Ovary (tissue), 7 donors: ENCODE measurements at regions not wholly inside any gene's neighbourhood (a gene's known extent, or its start where the extent isn't known, plus 50 kb on each side); places are given as distances from the start of the nearest gene placed in this dataset.

Experiments
- DNase-seq, 5 donors: peaks; one replicate each; pipeline ENCODE4 v3.0.0-alpha.2; 2019 to 2020
- H3K27ac ChIP-seq, 2 donors: fragments of 200-600 bp; one replicate each; pipeline versions ENCODE4 v1.5.1 to v1.8.0; 2019 to 2022
- H3K27me3 ChIP-seq: fragments of 200-600 bp; one replicate; pipeline ENCODE4 v1.8.0; 2022
- H3K36me3 ChIP-seq: fragments of 200-600 bp; sonication (generic); one replicate; pipeline ENCODE4 v1.5.1; 2019
- H3K4me1 ChIP-seq: one replicate; pipeline ENCODE4 v1.8.1; 2013; ENCODE audit warnings: mild to moderate bottlenecking, moderate library complexity; ENCODE audit not compliant: insufficient read depth
- H3K4me3 ChIP-seq: fragments of 200-600 bp; sonication (generic); one replicate; pipeline ENCODE4 v1.5.1; 2017
- H3K9me3 ChIP-seq, 2 donors: fragments of 200-600 bp in 1 of 2; sonication (generic) in 1 of 2; one replicate each; pipeline versions ENCODE4 v1.5.1 to v1.8.1; 2013 to 2019; ENCODE audit warnings: mild to moderate bottlenecking in 1 of 2, moderate library complexity in 1 of 2
- CTCF ChIP-seq, 3 donors: fragments of 450-650 bp in 2 of 3; fragments of 200-600 bp in 1 of 3; IDR thresholded peaks; one replicate each; pipeline versions ENCODE4 v1.5.1 to v1.8.0; 2016 to 2022; ENCODE audit warnings: antibody characterized with exemption in 3 of 3, mild to moderate bottlenecking in 1 of 3
- EP300 ChIP-seq: sonication (generic); formaldehyde crosslinking; IDR thresholded peaks from one replicate; pipeline ENCODE4 v1.6.1; 2017; ENCODE audit warnings: antibody characterized with exemption
- POLR2A ChIP-seq: fragments of 450-650 bp; IDR thresholded peaks from one replicate; pipeline ENCODE4 v1.6.1; 2017; ENCODE audit warnings: antibody characterized with exemption, mild to moderate bottlenecking, moderate library complexity
- whole genome bisulfite sequencing, 3 donors: extraction: QIAGEN DNeasy Blood & Tissue Kit in 1 of 3; methylation state at CpG; one replicate each; pipeline versions ENCODE4 v1.1.5 to v1.1.7; 2013 to 2017; 5-methylcytosine and 5-hydroxymethylcytosine counted together
- intact Hi-C, 4 donors: fragments of 100-400 bp; cut with DNase I; formaldehyde crosslinking; loops; one replicate each; pipeline versions ENCODE4 v1.11.0 to v1.15.1; 2022 to 2023
- donor health status: DM: no; HTN: no; CAD: no; lungs with moderate emphysema.
- donor health status: DM: no; HTN: no; CAD: no.
- donor health status: Bipolar disorder and iron deficiency.
- donor health status: DM: no; HTN: no; CAD: no.
- donor health status: DM: yes; HTN: yes; CAD: no.

- intact Hi-C loops: loop anchor here in 1 of 4 donors (10.0 kb wide), 1 partner anchor 128 kb away; no protein-coding TSS in a partner anchor
- no peaks in the 10 kb centered on the region for H3K9me3 ChIP-seq
- 66 to 94% (median 74%) methylated on average over 1 of the region's 1 CpG for WGBS, 3 donors
Observed at GRCh38 chr4:17336986-17337385, 174.9 kb downstream of the QDPR start.

GRCh38 chr4:17336524-17336961 is 175.3 kb downstream of the QDPR start:
- Histone ChIP-seq H3K36me3 (no peaks in the 10 kb centered on the region), H3K4me3 (no peak overlapping the region), H3K9me3 (no peaks in the 10 kb centered on the region), H3K27ac (no peak overlapping the region), H3K27me3 (no peaks in the 10 kb centered on the region), H3K4me1 (no peaks in the 10 kb centered on the region)
- no peak for TF ChIP-seq CTCF (IDR thresholded peaks at IDR 0.05)
- TF ChIP-seq POLR2A: no peak
- no peak for TF ChIP-seq EP300
- 50 to 71% (median 52%) methylated on average over 10 of the region's 10 CpGs for WGBS, 3 donors
- peak in 2 of 5 donors; percentile 26 to 41 for DNase-seq
- intact Hi-C loops: loop anchor here in 1 of 4 donors (10.0 kb wide), 1 partner anchor 128 kb away; no protein-coding TSS in a partner anchor

More at GRCh38 chr4:17336986-17337385, 174.9 kb downstream of the QDPR start:
- H3K27me3 ChIP-seq: no peaks in the 10 kb centered on the region
- no peak for TF ChIP-seq POLR2A
- no peaks in the 10 kb centered on the region for H3K36me3 ChIP-seq
- no peak for DNase-seq
- H3K4me1 ChIP-seq: no peaks in the 10 kb centered on the region
- no peak overlapping the region for H3K4me3 ChIP-seq
- no peak overlapping the region for H3K27ac ChIP-seq

GRCh38 chr4:17336069-17336468 is 175.8 kb downstream of the QDPR start:
- 56 to 79% (median 69%) methylated on average over 1 of the region's 1 CpG for WGBS, 3 donors
- Histone ChIP-seq H3K4me1 (no peaks in the 10 kb centered on the region), H3K27ac (no peak overlapping the region), H3K27me3 (no peaks in the 10 kb centered on the region), H3K36me3 (no peaks in the 10 kb centered on the region), H3K9me3 (no peaks in the 10 kb centered on the region), H3K4me3 (no peak overlapping the region)
- DNase-seq: no peak
- intact Hi-C loops: loop anchor here in 1 of 4 donors (10.0 kb wide), 1 partner anchor 129 kb away; no protein-coding TSS in a partner anchor
- TF ChIP-seq POLR2A: no peak
- TF ChIP-seq CTCF (IDR thresholded peaks at IDR 0.05): no peak
- no peak for TF ChIP-seq EP300

- no peak overlapping the region for H3K27ac ChIP-seq
- no peaks in the 10 kb centered on the region for H3K9me3 ChIP-seq
- TF ChIP-seq CTCF (IDR thresholded peaks at IDR 0.05): no peak
- TF ChIP-seq POLR2A: no peak
- no peak for TF ChIP-seq EP300
- 77 to 84% (median 81%) methylated on average over 3 of the region's 3 CpGs for WGBS, 3 donors
- H3K36me3 ChIP-seq: no peaks in the 10 kb centered on the region
- no peaks in the 10 kb centered on the region for H3K4me1 ChIP-seq
- DNase-seq: no peak
- intact Hi-C loops: loop anchor here in 1 of 4 donors (10.0 kb wide), 1 partner anchor 129 kb away; no protein-coding TSS in a partner anchor
- H3K27me3 ChIP-seq: no peaks in the 10 kb centered on the region
- no peak overlapping the region for H3K4me3 ChIP-seq
Observed at GRCh38 chr4:17335371-17335770, 176.5 kb downstream of the QDPR start.

GRCh38 chr4:17332478-17332877 is 179.4 kb downstream of the QDPR start:
- no peak for TF ChIP-seq EP300
- intact Hi-C loops: loop anchor here in 2 of 4 donors (5.0 to 10.0 kb wide), 2 partner anchors 132 to 1040 kb away; no protein-coding TSS in a partner anchor
- H3K36me3 ChIP-seq: no peaks in the 10 kb centered on the region
- H3K4me1 ChIP-seq: no peaks in the 10 kb centered on the region
- no peak overlapping the region for H3K27ac ChIP-seq
- H3K4me3 ChIP-seq: no peak overlapping the region
- no peaks in the 10 kb centered on the region for H3K27me3 ChIP-seq
- DNase-seq: no peak
- no peaks in the 10 kb centered on the region for H3K9me3 ChIP-seq
- 51 to 77% (median 56%) methylated on average over 5 of the region's 5 CpGs for WGBS, 3 donors
